HG02610 (cell line): ENCODE measurements at regions not wholly inside any gene's neighbourhood (a gene's known extent, or its start where the extent isn't known, plus 50 kb on each side); places are given as distances from the start of the nearest gene placed in this dataset.
A peak's percentile ranks its signal among the peaks of the same experiment; 100 is the strongest.
"Not testable (repeated sequence)": the region's sequence is repeated elsewhere in the genome, so short reads cannot be mapped to it uniquely, and the experiment has no call there.

Source experiments
- ATAC-seq: cut with Tn5 transposase; IDR thresholded peaks from one replicate; pipeline ENCODE4 v1.9.1; 2021; ENCODE audit warnings: mild to moderate bottlenecking, moderate library complexity; ENCODE audit not compliant: unreplicated experiment

DNA sequence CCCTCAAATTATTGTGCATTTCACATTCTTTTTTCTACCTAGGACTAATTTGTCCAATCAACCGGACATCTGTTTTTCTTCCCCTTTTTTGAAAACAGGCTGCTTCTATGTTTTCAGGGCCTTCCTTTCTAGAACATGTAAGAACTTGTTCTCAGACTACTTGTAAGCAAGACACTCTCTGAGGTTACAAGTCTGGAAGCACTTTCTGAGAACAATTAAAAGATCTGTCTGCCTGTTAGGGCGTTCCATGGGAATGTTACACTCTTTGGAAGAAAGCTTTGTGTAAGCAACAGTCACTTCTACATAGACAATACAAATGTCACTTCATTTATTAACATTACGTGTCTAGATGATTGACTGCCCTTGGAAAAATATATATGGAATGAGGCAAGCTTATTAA, 50.9 kb upstream of the HSPB3 start:
- no peak for ATAC-seq

DNA sequence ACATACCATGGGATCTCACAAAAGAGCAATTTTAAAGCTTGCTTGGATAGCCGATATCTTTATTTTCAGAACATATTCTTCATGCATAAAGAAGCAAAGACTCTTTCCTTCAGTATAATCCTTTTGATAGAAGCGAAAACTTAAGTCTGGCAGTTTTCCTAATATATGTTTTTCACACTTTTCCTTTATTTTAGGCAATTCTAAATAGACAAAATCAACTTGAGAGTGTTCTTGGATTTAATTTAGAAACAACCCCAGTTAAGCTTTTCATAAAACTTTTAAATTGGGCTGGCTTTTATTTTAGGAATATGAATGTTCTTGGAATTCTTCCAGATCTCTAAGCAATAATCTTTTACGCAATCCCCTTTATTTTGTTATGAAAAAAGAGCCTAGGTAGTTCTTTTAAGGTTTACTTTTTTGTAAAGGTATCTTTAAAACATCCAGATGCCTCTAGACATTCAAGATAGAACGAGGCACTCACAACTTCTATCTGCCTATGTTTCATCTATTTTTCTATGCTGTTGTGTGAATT, 51.5 kb upstream of the HSPB3 start:
- ATAC-seq = no peak

DNA sequence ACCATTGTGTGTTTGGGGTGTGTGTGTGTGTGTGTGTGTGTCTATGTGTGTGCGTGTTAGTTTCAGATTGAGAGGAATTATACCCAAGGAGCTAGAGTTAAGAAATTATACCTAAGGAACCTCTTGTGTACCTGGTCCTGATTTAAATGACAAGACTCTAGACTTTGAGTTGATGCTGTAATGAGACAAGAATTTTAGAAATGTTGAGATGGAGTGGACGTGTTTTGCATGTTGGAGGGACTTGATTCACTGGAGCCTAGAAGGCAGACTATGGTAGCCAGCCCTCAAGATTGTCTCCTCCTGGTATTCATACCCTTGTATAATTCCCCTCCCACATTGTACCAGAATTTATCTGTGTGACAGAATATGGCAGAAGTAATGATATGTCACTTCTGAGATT, 52.4 kb upstream of the HSPB3 start:
- ATAC-seq = no peak

DNA sequence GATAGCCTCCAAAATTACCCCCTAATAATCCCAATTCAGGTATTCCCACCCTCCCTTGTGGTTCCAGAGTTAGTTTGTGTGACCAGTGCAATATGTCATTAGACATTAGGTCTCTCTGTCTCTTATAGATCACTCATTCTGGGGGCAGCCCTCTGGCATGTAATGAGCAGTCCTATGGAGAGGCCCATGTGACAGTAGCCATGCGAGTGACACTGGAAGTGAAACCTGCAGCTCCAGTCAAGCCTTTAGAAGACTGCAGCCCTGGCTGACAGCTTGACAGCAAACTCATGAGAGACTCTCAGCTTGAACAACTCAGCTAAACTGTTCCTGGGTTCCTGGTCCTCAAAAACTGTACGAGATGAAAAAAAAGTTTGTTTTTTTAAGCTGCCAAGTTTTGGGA, 54.0 kb upstream of the HSPB3 start:
- ATAC-seq = peak; percentile 93

DNA sequence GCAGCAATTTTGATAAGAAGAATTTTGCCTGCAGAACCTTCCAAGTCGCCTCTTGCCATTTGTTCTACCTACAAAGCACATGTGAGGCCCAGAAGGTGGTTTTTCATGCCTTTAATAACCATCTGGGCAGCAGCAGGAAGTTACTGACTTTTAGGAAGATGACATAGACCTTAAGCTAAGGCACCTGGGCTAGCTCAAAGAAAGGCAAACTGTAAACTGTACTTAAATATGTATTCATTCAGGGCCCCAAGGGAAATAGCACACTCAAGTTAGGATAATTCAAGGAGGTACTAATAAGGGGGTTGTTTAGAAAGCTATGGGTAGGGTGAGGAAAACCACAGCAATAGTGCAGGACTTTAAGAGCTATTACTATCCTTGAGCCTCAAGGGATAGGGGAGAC, 57.3 kb upstream of the HSPB3 start:
- ATAC-seq = no peak

DNA sequence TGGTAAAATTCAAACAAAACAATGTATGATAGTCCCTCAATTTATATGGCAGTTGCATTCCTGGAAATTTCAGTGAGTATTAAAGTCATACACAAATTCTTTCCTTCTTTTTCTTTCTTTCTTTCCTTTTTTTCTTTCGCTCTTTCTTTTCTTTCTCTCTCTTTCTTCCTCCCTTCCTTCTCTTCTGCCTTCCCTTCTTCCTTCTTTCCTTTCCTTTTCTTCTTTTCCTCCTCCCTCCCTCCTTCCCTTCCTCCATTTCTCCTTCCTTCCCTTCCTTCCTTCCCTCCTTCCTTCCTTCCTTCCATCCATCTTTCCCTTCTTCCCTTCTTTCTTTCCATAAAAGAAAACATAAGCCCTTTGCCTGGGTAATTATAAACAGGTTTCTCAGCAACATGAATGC, 58.1 kb upstream of the HSPB3 start:
- ATAC-seq = no peak

DNA sequence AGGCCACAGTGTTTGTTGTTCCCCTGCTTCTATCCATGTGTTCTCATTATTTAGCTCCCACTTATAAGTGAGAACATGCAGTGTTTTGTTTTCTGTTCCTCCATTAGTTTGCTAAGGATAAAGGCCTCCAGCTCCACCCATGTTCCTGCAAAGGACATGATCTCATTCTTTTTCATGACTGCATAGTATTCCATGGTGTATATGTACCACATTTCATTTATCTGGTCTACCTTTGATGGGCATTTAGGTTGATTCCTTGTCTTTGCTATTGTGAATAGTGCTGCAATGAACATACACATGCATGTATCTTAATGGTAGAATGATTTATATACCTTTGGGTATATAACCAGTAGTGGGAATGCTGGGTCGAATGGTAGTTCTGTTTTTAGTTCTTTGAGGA, 62.5 kb upstream of the HSPB3 start:
- ATAC-seq = not testable (repeated sequence)

DNA sequence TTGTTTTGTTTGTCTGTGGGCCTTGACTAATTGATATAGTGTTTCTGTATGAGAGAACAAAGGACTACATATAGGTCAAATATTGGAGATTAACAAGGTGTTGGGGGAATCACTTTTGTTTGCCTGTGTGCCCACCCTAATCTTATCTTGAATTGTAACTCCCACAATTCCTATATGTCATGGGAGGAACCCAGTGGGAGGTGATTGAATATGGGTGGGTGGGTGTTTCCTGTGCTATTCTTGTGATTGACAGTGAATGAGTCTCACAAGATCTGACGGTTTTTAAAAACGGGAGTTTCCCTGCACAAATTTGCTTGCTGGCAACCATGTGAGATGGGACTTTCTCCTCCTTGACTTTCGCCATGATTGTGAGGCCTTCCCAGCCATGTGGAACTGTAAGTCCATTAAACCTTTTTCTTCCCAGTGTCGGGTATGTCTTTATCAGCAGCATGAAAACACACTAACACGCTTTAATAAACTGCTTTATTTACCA, 64.9 kb upstream of the HSPB3 start:
- ATAC-seq = no peak

DNA sequence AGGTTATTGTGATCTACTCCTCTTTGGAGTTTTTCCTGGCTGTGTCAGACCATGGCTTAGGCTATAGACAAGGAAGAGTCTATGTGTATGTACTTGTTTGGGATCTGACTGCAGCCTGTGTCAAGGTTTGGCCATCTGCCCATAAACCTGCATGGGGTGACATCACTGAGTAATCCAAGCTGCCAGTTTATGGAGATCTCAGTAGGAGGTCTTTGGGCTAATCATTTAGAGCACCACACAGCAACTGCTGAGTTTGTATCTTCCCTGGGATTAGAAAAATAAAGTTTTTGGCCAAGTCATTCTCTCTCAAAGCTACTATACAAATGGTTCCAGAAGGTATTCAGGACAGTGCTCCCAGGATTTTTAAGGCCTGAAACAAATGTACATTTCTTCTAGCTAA, 65.5 kb upstream of the HSPB3 start:
- no peak for ATAC-seq

DNA sequence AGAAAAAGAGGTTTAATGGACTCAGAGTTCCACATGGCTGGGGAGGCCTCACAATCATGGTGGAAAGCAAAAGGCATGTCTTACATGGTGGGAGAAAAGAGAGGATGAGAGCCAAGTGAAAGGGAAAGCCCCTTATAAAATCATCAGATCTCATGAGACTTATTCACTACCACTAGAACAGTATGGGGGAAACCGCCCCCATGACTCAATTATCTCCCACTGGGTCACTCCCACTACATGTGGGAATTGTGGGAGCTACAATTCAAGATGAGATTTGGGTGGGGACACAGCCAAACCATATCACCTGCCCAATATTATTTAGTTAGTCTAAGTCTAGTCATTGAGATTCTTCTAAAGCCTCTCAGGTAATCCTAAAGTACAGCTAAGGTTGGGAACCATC, 66.1 kb upstream of the HSPB3 start:
- not testable (repeated sequence) for ATAC-seq

DNA sequence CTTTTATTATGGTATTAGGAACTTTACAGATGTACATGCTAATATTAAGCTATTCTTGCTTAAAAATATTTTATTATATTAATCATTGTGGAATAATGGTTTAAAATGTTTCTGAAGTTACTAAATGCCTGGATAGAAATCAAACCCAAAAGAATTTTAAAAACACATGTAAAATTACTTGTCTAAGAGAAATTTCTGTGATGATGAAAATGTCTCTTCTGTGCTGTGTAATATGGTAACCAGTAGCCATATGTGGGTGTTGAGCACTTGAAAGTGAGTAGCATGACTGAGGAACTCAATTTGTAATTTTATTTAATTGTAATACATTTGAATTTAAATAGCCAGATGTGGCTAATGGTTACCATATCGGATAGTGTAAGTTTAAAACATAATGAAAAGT, 66.7 kb upstream of the HSPB3 start:
- ATAC-seq = no peak

DNA sequence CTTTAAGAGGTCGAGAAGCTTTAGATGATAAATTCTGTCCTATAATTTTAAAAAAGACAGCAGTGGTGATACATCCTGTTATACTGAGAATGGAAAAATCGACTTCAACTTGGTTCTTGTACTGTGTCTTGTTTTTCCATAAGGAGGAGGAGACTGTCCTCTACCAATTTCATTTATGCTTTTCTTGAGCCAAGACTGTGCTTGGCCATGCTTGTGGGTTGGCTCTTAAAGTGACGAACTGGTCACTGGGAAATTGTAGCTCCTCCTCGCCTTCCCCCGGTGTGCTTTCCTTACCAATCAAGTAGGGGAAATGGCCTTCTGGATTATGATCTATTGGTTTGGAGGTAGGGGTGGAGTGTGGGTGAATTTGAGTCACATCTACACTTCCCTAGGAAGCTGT, 67.1 kb upstream of the HSPB3 start:
- no peak for ATAC-seq

DNA sequence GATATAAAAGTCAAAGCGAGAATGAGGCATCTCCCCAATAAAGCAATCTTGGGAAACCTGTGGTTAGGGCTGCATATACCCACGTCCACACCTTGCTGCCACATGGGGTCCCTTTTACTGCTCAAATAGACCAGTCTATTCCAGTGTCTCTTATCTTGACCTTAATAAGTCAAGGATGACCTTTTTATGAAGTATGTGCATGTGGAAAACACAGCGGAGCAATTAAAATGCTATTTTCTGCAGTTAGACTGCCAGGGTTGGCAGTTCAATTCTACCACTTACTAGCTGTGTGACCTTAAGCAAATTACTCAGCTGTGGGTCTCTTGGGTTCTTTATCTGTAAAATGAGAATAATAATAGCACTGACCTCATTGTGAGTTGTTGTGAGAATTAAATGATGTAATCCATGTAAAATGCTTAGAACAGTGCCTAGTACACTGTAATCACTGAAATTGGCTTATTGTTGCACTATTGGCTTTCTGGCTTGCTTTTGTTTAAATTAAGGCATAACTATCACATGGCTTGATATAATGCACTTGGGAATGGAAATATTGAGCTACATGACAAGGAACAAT, 67.8 kb upstream of the HSPB3 start:
- no peak for ATAC-seq

DNA sequence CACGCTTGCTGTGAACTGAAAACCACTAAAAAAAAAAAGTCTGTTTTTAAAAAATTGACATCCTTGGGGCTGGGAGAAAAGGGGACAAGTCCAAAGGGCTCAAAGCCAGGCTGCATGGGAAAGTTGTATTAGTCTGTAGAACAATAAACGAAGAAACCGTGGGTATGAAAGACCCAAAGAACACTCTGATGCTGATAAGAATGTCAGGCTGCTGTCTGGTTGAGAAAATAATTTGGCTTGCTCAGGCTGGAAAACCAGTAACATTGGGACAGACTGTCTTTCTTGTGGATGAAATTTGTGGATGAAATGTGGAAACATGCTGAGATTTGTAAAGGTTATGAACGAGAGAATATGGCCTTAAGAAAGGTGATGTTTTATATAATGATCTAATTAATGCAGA, 68.5 kb upstream of the HSPB3 start:
- no peak for ATAC-seq

DNA sequence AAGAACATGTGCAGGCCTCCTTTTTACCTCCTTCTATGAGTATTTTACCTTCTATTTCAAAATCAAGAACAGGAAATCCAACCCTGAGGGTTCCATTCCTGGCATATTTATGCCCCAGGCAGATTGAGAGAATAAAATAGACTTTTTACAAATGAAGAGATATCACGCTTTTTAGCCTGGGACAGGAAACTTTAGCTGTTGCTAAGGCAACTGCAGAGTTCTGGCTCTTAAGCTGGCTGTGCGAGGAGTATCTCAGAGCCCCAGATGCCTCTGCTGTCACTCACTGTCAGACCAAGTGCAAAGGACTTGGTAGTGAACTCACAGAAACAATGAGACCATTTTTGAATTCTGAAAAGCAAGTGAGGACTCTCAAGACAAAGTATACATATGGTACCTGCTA, 69.5 kb upstream of the HSPB3 start:
- no peak for ATAC-seq

DNA sequence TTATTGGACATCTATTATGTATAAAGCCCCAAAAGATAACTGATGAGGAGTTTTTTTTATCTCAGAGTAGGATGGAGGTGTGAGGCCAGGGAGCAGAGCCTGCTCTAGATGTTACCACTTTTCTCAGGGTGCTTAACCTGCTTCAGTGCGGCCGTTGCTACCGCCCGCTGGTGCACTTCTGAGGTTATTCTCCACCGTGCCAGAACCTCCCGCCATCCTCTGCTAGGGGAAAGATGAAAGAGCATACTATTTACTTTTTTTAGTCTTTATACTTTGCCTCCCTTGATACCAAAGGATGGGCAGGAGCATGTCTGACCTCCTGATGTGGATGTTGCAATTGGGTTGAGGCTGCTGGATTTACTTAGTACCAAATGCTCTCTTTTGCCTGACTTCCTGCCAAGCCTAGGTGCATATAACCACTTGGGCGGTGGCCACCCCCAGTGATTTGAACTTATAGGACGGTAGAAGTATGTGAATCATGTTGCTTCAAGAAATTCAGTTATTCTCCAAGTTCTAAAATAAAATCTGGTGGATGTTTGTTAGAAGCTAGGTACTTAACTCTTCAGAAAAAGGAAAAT, 71.1 kb upstream of the HSPB3 start:
- ATAC-seq = no peak

DNA sequence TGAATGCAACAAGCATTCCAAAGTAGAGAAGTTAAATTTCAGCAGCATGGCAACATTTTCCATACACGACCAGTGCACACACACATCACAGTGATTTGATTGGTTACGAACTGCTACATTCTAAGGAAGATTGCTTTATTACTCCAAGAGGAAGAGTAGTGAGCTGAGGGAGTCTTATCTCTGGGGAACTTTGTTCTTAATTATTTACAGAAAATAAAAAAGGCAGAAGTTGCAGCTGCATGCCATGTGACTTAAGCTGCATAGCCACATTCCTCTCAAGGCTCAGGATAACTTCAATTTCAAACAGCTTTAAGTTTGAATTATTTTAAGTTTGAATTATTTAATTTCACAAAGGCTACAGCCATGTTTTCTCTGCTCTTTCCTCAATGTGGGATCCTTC, 71.6 kb upstream of the HSPB3 start:
- ATAC-seq = no peak

DNA sequence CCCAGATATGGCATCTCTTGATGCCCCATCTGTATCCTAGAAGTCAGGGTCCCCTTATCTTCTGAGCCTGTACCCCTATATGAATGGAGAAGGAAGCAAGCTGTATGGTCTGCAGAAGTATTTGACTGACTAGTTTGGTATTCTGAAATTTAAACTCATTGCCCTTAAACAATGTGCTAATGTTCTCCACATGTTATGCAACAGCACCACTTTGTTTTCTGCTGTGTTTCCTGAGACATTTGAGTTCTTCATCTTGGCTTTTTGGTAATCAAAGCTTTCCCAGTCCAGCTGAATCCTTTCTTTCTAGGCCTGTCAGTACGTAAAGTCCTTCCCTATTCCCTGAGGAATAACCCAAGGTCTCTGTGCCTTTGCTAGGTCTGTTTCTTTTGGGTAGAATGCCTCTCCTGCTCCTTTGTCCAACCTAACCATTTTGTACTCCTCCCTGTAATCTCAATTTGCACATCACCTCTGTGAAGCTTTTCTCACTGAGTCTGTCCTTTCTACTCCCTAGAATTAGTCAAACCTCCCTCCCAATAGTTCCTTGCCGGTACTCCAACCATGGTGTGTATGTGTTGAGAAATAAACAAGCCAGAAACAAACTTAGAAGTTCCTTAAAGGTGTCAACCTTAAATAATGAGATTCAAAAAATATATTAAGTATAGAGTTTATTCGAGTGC, 72.1 kb upstream of the HSPB3 start:
- ATAC-seq = no peak

DNA sequence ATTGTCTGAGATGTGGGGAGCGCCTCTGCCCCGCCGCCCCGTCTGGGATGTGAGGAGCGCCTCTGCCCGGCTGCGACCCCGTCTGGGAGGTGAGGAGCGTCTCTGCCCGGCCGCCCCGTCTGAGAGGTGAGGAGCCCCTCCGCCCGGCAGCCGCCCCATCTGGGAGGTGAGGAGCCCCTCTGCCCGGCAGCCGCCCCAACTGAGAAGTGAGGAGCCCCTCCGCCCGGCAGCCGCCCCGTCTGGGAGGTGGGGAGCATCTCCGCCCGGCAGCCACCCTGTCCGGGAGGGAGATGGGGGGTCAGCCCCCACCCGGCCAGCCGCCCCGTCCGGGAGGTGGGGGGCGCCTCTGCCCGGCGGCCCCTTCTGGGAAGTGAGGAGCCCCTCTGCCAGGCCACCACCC, 70.9 kb upstream of the ARL15 start:
- not testable (repeated sequence) for ATAC-seq

DNA sequence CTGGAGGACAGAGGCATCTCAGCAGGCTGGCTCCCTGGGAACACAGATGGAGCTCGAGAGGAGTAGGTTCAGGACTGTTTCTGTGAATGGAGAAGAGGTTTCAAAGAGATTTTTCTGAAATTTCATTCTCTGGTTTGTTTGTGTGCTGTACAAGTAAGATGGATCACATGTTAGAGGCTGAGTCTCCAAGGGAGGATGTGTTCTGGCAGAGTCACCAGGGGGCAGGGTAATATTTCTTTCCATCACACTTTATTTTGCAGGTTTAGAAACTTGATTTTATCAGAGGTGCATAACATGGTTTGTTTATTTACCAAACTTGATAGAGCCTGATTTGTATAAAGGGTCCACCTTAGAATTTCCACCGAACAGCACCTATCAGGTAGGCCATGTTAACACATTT, 69.2 kb upstream of the ARL15 start:
- ATAC-seq = no peak

DNA sequence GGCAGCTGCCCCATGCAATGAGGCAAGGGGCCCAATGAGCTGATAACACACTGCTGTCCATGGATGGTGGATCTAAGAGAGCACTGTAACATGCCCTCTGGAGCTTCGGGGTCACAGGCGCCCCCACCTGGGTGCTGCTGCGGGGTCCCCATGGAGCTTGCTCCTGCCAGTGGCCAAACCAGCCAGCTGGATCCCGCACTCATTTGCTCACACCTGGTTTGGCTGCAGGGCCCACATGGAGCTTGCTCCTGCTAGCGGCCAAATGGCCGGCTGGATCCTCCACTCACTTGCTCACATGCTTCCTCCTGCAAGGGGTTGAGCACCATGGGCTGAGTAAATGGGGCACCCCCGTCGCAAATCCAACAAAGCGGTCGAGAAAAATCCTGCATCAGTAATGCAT, 68.3 kb upstream of the ARL15 start:
- no peak for ATAC-seq

DNA sequence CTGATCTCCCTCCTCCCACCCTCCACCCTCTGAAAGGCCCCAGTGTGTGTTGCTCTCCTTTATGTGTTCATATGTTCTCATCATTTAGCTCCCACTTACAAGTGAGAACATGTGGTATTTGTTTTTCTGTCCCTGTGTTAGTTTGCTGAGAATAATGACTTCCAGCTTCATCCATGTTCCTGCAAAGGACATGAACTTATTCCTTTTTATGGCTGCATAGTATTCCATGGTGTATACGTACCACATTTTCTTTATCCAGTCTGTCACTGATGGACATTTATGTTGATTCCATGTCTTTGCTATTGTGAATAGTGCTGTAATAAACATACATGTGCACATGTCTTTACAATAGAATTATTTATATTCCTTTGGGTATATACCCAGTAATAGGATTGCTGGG, 67.0 kb upstream of the ARL15 start:
- not testable (repeated sequence) for ATAC-seq
